GM12878 (cell line): ENCODE measurements at regions not wholly inside any gene's neighbourhood (a gene's known extent, or its start where the extent isn't known, plus 50 kb on each side); places are given as distances from the start of the nearest gene placed in this dataset.

ENCODE experiments used
- ATAC-seq: fragments of 200-7000 bp; cut with Tn5 transposase; 3 replicates; pipeline ENCODE4 v1.9.1; 2020; ENCODE audit warnings: mild to moderate bottlenecking, moderate library complexity
- BruUV-seq: library from RNA; stranded (reverse); fragments of 400-500 nt; replicated peaks from 2 replicates; lab custom pipeline; 2021; lab: Mats Ljungman, UMichigan
- CTCF ChIA-PET: fragments of 300-600 bp; sonication (Branson Sonifier 250); formaldehyde crosslinking; extraction: SDS; loops from one replicate; lab custom pipeline; 2021; ENCODE audit warnings: inconsistent platforms; lab: Yijun Ruan, JAX
- POLR2A ChIA-PET: fragments of 350-600 bp; formaldehyde crosslinking; extraction: SDS; loops from one replicate; lab custom pipeline; 2021; ENCODE audit warnings: inconsistent platforms; lab: Charles Lee
- RAD21 ChIA-PET: fragments of 300-600 bp; sonication (Branson Sonifier 250); formaldehyde crosslinking; loops from one replicate; lab custom pipeline; 2023; ENCODE audit warnings: antibody characterized with exemption; ENCODE audit not compliant: unreplicated experiment; lab: Charles Lee
- SMC1A ChIA-PET: fragments of 300-600 bp; sonication (Branson Sonifier 250); formaldehyde crosslinking; loops from one replicate; lab custom pipeline; 2023; ENCODE audit not compliant: unreplicated experiment, uncharacterized antibody; lab: Charles Lee
- DNase-seq: peaks from one replicate; pipeline ENCODE4 v3.0.0-alpha.2; 2011; ENCODE audit warnings: low read depth, low spot score
- FAIRE-seq: peaks from 3 replicates; lab custom pipeline; 2011; peaks lifted over from hg19 to GRCh38; lab: Jason Lieb, UNC
- H2AFZ ChIP-seq: 2 replicates; pipeline ENCODE4 v1.6.0; 2011; ENCODE audit warnings: low read depth, low read length, control low read depth; ENCODE audit not compliant: control insufficient read depth
- H3K27ac ChIP-seq: 2 replicates; pipeline ENCODE4 v1.5.1; 2011; ENCODE audit warnings: control low read depth; ENCODE audit not compliant: control insufficient read depth, insufficient read depth
- H3K27me3 ChIP-seq, 2 experiments: replicated peaks in 1 of 2; 2 replicates each; pipeline versions ENCODE4 v1.6.0 to v1.6.1; 2011; ENCODE audit warnings: low read length in 1 of 2; ENCODE audit not compliant: control insufficient read depth in 2 of 2, insufficient read depth in 2 of 2
- H3K36me3 ChIP-seq, 2 experiments: 2 replicates each; pipeline ENCODE4 v1.5.1; 2011; ENCODE audit warnings: low read length in 1 of 2; ENCODE audit not compliant: control insufficient read depth in 2 of 2, insufficient read depth in 2 of 2
- H3K4me1 ChIP-seq: 2 replicates; pipeline ENCODE4 v1.6.1; 2011; ENCODE audit warnings: mild to moderate bottlenecking, low read length, moderate library complexity, mixed read lengths; ENCODE audit not compliant: control insufficient read depth, insufficient read depth
- H3K4me2 ChIP-seq: 2 replicates; pipeline ENCODE4 v1.6.0; 2011; ENCODE audit warnings: control low read depth; ENCODE audit not compliant: control insufficient read depth, insufficient read depth
- H3K4me3 ChIP-seq: fragments of 200-600 bp; sonication (generic); 2 replicates; pipeline ENCODE4 v1.5.1; 2016
- H3K79me2 ChIP-seq: 2 replicates; pipeline ENCODE4 v1.6.0; 2011; ENCODE audit warnings: low read length; ENCODE audit not compliant: control insufficient read depth, insufficient read depth
- H3K9ac ChIP-seq: 2 replicates; pipeline ENCODE4 v1.8.0; 2011; ENCODE audit warnings: low read length, control low read depth, mixed read lengths; ENCODE audit not compliant: control insufficient read depth, insufficient read depth
- H3K9me3 ChIP-seq: replicated peaks from 3 replicates; pipeline ENCODE4 v1.5.1; 2011; ENCODE audit warnings: mild to moderate bottlenecking, low read length; ENCODE audit not compliant: control insufficient read depth, insufficient read depth
- H4K20me1 ChIP-seq: 2 replicates; pipeline ENCODE4 v1.6.0; 2011; ENCODE audit not compliant: control insufficient read depth, insufficient read depth
- BHLHE40 ChIP-seq, 2 experiments: fragments of 450-650 bp in 1 of 2; IDR thresholded peaks; 2 replicates each; pipeline ENCODE4 v1.6.1; 2011 to 2017; ENCODE audit warnings: low read depth in 2 of 2, borderline replicate concordance in 1 of 2, improper control_type of control experiment in 1 of 2, low read length in 1 of 2, mild to moderate bottlenecking in 1 of 2
- BRCA1 ChIP-seq: IDR thresholded peaks from 2 replicates; pipeline ENCODE4 v1.6.1; 2011; ENCODE audit warnings: low read depth, low read length, improper control_type of control experiment
- CREM ChIP-seq: IDR thresholded peaks from 2 replicates; pipeline ENCODE4 v1.6.1; 2014; ENCODE audit warnings: antibody characterized with exemption, low read depth
- E2F4 ChIP-seq: IDR thresholded peaks from 2 replicates; pipeline ENCODE4 v1.6.1; 2012; ENCODE audit warnings: low read depth, low read length, improper control_type of control experiment
- E4F1 ChIP-seq: fragments of 450-650 bp; IDR thresholded peaks from 2 replicates; pipeline ENCODE4 v1.6.1; 2018; ENCODE audit warnings: borderline replicate concordance, mild to moderate bottlenecking; ENCODE audit not compliant: partially characterized antibody
- MXI1 ChIP-seq: fragments of 150-350 bp; IDR thresholded peaks from 2 replicates; pipeline ENCODE4 v1.6.1; 2011; ENCODE audit warnings: low read depth, mild to moderate bottlenecking, inconsistent platforms, low read length, improper control_type of control experiment
- MYB ChIP-seq: fragments of 150-350 bp; IDR thresholded peaks from 2 replicates; pipeline ENCODE4 v1.6.1; 2014; ENCODE audit warnings: mild to moderate bottlenecking, low read depth, low read length, borderline replicate concordance
- RELA ChIP-seq: fragments of 450-650 bp; IDR thresholded peaks from 2 replicates; pipeline ENCODE4 v1.8.0; 2014; ENCODE audit warnings: borderline replicate concordance; ENCODE audit not compliant: partially characterized antibody
- RUNX3 ChIP-seq: IDR thresholded peaks from 2 replicates; pipeline ENCODE4 v1.6.1; 2012; ENCODE audit warnings: low read length, inconsistent platforms
- SPI1 ChIP-seq: IDR thresholded peaks from 2 replicates; pipeline ENCODE4 v1.6.1; 2011; ENCODE audit warnings: low read depth, mild to moderate bottlenecking, low read length, moderate library complexity, borderline replicate concordance; ENCODE audit not compliant: insufficient read depth
- TCF3 ChIP-seq: IDR thresholded peaks from 2 replicates; pipeline ENCODE4 v1.6.1; 2012; ENCODE audit warnings: low read depth, mild to moderate bottlenecking, low read length, borderline replicate concordance; ENCODE audit not compliant: insufficient read depth
- WGBS: methylation state at CpG from one replicate; pipeline ENCODE4 v1.1.6; 2016; ENCODE audit warnings: low lambda C conversion rate; ENCODE audit not compliant: insufficient replicate concordance, insufficient coverage; ENCODE audit errors: missing lambda C conversion rate; 5-methylcytosine and 5-hydroxymethylcytosine counted together
- in situ Hi-C: fragments of 300-500 bp; cut with MboI; formaldehyde crosslinking; loops from 9 replicates; pipeline ENCODE4 v1.14.3; 2018; ENCODE audit warnings: mixed read lengths
- intact Hi-C: fragments of 100-400 bp; cut with micrococcal nuclease; formaldehyde crosslinking; loops from one replicate; pipeline ENCODE4 v1.14.2; 2022; ENCODE audit not compliant: unreplicated experiment

GRCh38 chr22:22712666-22713365 is 68.4 kb downstream of the GGTLC2 start:
- H3K27ac ChIP-seq = no peak overlapping the region
- no peaks in the 10 kb centered on the region for H3K36me3 ChIP-seq
- RAD21 ChIA-PET = interaction anchor here (1.2 to 1.4 kb wide), 3 partner anchors 33 to 46 kb away, joined by 3 to 10 read pairs (median 4); no protein-coding TSS in a partner anchor
- no peak for DNase-seq
- peaks cover 12% of the 10 kb centered on the region; the same call in 1 of the 2 replicates for H3K4me1 ChIP-seq
- POLR2A ChIA-PET = no interaction called here
- SMC1A ChIA-PET = interaction anchor here (1.1 to 2.0 kb wide), 2 partner anchors 13 to 33 kb away, joined by 3 to 8 read pairs; no protein-coding TSS in a partner anchor
- no peak overlapping the region for H3K4me3 ChIP-seq
- H3K4me2 ChIP-seq = no peak overlapping the region
- no peaks in the 10 kb centered on the region for H3K27me3 ChIP-seq
- TF ChIP-seq CREM (no peak), SPI1 (peak; percentile 79; the same call in 1 of the 2 replicates)
- no peaks in the 10 kb centered on the region for H4K20me1 ChIP-seq
- no peak for FAIRE-seq
- WGBS = 37% methylated on average over 13 of the region's 13 CpGs
- no peaks in the 10 kb centered on the region for H3K9me3 ChIP-seq
- intact Hi-C loops = loop anchor here (5.0 kb wide), 1 partner anchor 34 kb away; no protein-coding TSS in a partner anchor
- CTCF ChIA-PET = interaction anchor here (0.8 to 1.8 kb wide), 5 partner anchors 9 to 59 kb away, joined by 3 to 20 read pairs (median 9); no protein-coding TSS in a partner anchor
- H2AFZ ChIP-seq = no peak overlapping the region
- in situ Hi-C loops = loop anchor here (5.0 kb wide), 1 partner anchor 34 kb away; no protein-coding TSS in a partner anchor
- no peaks in the 10 kb centered on the region for H3K79me2 ChIP-seq
- no TSS peak for BruUV-seq
- H3K9ac ChIP-seq = no peak overlapping the region
- peak; percentile 53 for ATAC-seq

GRCh38 chr22:22713416-22713815 is 69.0 kb downstream of the GGTLC2 start:
- intact Hi-C loops (loop anchor here (5.0 kb wide), 1 partner anchor 34 kb away; no protein-coding TSS in a partner anchor), in situ Hi-C loops (loop anchor here (5.0 kb wide), 1 partner anchor 34 kb away; no protein-coding TSS in a partner anchor)
- no peaks in the 10 kb centered on the region for H3K9me3 ChIP-seq
- no peak overlapping the region for H3K27ac ChIP-seq
- BruUV-seq = no TSS peak
- H3K9ac ChIP-seq = no peak overlapping the region
- H3K27me3 ChIP-seq = no peaks in the 10 kb centered on the region
- CTCF ChIA-PET = interaction anchor here (1.8 kb wide), 1 partner anchor 38 kb away, joined by 5 read pairs; no protein-coding TSS in a partner anchor
- no peaks in the 10 kb centered on the region for H3K36me3 ChIP-seq
- H3K79me2 ChIP-seq = no peaks in the 10 kb centered on the region
- no peak overlapping the region for H2AFZ ChIP-seq
- POLR2A ChIA-PET = no interaction called here
- H4K20me1 ChIP-seq = no peaks in the 10 kb centered on the region
- H3K4me3 ChIP-seq = no peak overlapping the region
- H3K4me1 ChIP-seq = peaks cover 12% of the 10 kb centered on the region; the same call in 1 of the 2 replicates
- 100% methylated on average over 1 of the region's 1 CpG for WGBS
- DNase-seq (no peak), ATAC-seq (no peak), FAIRE-seq (no peak)
- no peak overlapping the region for H3K4me2 ChIP-seq
- SMC1A ChIA-PET = no interaction called here
- RAD21 ChIA-PET = no interaction called here
- no peak for TF ChIP-seq BHLHE40 (IDR thresholded peaks at IDR 0.05; ENCODE audit: borderline replicate concordance in 1 of 2, low read depth in 2 of 2, low read length in 1 of 2)
- TF ChIP-seq E4F1 = no peak
- TF ChIP-seq TCF3 = no peak
- TF ChIP-seq MYB = no peak
- no peak for TF ChIP-seq RELA
- TF ChIP-seq SPI1 = no peak
- TF ChIP-seq E2F4 = no peak
- TF ChIP-seq RUNX3 = no peak
- no peak for TF ChIP-seq MXI1
- no peak for TF ChIP-seq BRCA1
